ENCODE measurements at regions not wholly inside any gene's neighbourhood (a gene's known extent, or its start where the extent isn't known, plus 50 kb on each side); places are given as distances from the start of the nearest gene placed in this dataset.

- DNase-seq (ENCODE audit: low read depth in 2 of 2), result no peak
These were observed 299.4 kb downstream of the EPHA4 start for GRCh38 chr2:221272729-221273128.

- no peak for DNase-seq (ENCODE audit: low read depth in 2 of 2)
These were observed 296.1 kb downstream of the EPHA4 start for GRCh38 chr2:221276033-221276432.

- no peak for DNase-seq (ENCODE audit: low read depth in 2 of 2)
These were observed 295.5 kb downstream of the EPHA4 start for GRCh38 chr2:221276601-221277000.

GRCh38 chr2:221282386-221282785 lies 289.7 kb downstream of the EPHA4 start:
- DNase-seq (ENCODE audit: low read depth in 2 of 2), result no peak

GRCh38 chr2:221283896-221284545 lies 288.1 kb downstream of the EPHA4 start:
- DNase-seq (ENCODE audit: low read depth in 2 of 2), result no peak

GRCh38 chr2:221285148-221285547 lies 287.0 kb downstream of the EPHA4 start:
- DNase-seq (ENCODE audit: low read depth in 2 of 2), result no peak

- no peak for DNase-seq (ENCODE audit: low read depth in 2 of 2)
These were observed 285.7 kb downstream of the EPHA4 start for GRCh38 chr2:221286406-221286805.

GRCh38 chr2:221289389-221289788 lies 282.7 kb downstream of the EPHA4 start:
- no peak for DNase-seq (ENCODE audit: low read depth in 2 of 2)

- DNase-seq (ENCODE audit: low read depth in 2 of 2), result no peak
These were observed 282.3 kb downstream of the EPHA4 start for GRCh38 chr2:221289846-221290245.

GRCh38 chr2:221293949-221294742 lies 278.0 kb downstream of the EPHA4 start:
- no peak for DNase-seq (ENCODE audit: low read depth in 2 of 2)

GRCh38 chr2:221304916-221305315 lies 267.2 kb downstream of the EPHA4 start:
- DNase-seq (ENCODE audit: low read depth in 2 of 2), result no peak

GRCh38 chr2:221308507-221309066 lies 263.5 kb downstream of the EPHA4 start:
- DNase-seq (ENCODE audit: low read depth in 2 of 2), result no peak

GRCh38 chr2:221309892-221310583 lies 262.1 kb downstream of the EPHA4 start:
- no peak for DNase-seq (ENCODE audit: low read depth in 2 of 2)

- DNase-seq (ENCODE audit: low read depth in 2 of 2), result no peak
These were observed 261.4 kb downstream of the EPHA4 start for GRCh38 chr2:221310730-221311129.

- no peak for DNase-seq (ENCODE audit: low read depth in 2 of 2)
These were observed 259.5 kb downstream of the EPHA4 start for GRCh38 chr2:221312634-221313033.

GRCh38 chr2:221314786-221315185 lies 257.3 kb downstream of the EPHA4 start:
- DNase-seq (ENCODE audit: low read depth in 2 of 2), result no peak

- DNase-seq (ENCODE audit: low read depth in 2 of 2), result no peak
These were observed 253.6 kb downstream of the EPHA4 start for GRCh38 chr2:221318376-221319130.

- no peak for DNase-seq (ENCODE audit: low read depth in 2 of 2)
These were observed 249.4 kb downstream of the EPHA4 start for GRCh38 chr2:221322741-221323140.

- DNase-seq (ENCODE audit: low read depth in 2 of 2), result no peak
These were observed 248.6 kb downstream of the EPHA4 start for GRCh38 chr2:221323513-221323912.

GRCh38 chr2:221330436-221330835 lies 241.7 kb downstream of the EPHA4 start:
- no peak for DNase-seq (ENCODE audit: low read depth in 2 of 2)

- DNase-seq (ENCODE audit: low read depth in 2 of 2), result no peak
These were observed 237.5 kb downstream of the EPHA4 start for GRCh38 chr2:221334481-221335218.
